K562 (cell line): ENCODE measurements at regions not wholly inside any gene's neighbourhood (a gene's known extent, or its start where the extent isn't known, plus 50 kb on each side); places are given as distances from the start of the nearest gene placed in this dataset.

Experiments used
- ATAC-seq: fragments of 200-7000 bp; cut with Tn5 transposase; 3 replicates; pipeline ENCODE4 v1.9.1; 2020; ENCODE audit warnings: moderate library complexity
- BruUV-seq: library from RNA; stranded (reverse); fragments of 400-500 nt; replicated peaks from 2 replicates; lab custom pipeline; 2021; lab: Mats Ljungman, UMichigan
- CTCF ChIA-PET: fragments of 300-600 bp; formaldehyde crosslinking; extraction: SDS; loops from one replicate; lab custom pipeline; 2021; ENCODE audit warnings: low intra/inter-chr PET ratio; lab: Yijun Ruan, JAX
- POLR2A ChIA-PET: fragments of 300-600, 350-650 bp; sonication (Branson Sonifier 250); formaldehyde crosslinking; extraction: SDS; loops from one replicate; lab custom pipeline; 2021; ENCODE audit warnings: antibody characterized with exemption, inconsistent platforms; lab: Yijun Ruan, JAX
- DNase-seq, 4 experiments: peaks; one replicate each; pipeline versions ENCODE4 v3.0.0 to v3.0.0-alpha.2; 2011 to 2018; ENCODE audit warnings: low spot score in 3 of 4, mixed read lengths in 3 of 4; ENCODE audit errors: extremely low read depth in 1 of 4
- FAIRE-seq: peaks from 2 replicates; lab custom pipeline; 2011; peaks lifted over from hg19 to GRCh38; lab: Jason Lieb, UNC
- H2AFZ ChIP-seq: 2 replicates; pipeline ENCODE4 v1.6.0; 2011; ENCODE audit warnings: low read depth, low read length, control low read depth, inconsistent platforms
- H3K27ac ChIP-seq: fragments of 200-600 bp; 3 replicates; pipeline ENCODE4 v1.8.0; 2011; ENCODE audit warnings: low read depth, mild to moderate bottlenecking, control low read depth, inconsistent platforms, low read length, moderate library complexity, mixed read lengths; ENCODE audit errors: extremely low read depth
- H3K27me3 ChIP-seq, 2 experiments: fragments of 300-600 bp in 1 of 2; 2 replicates in 1 of 2; 3 replicates in 1 of 2; pipeline versions ENCODE4 v1.6.0 to v1.8.0; 2011; ENCODE audit warnings: inconsistent platforms in 2 of 2, low read length in 2 of 2, mild to moderate bottlenecking in 1 of 2, mixed read lengths in 1 of 2, moderate library complexity in 1 of 2; ENCODE audit not compliant: control insufficient read depth in 2 of 2, insufficient read depth in 2 of 2
- H3K36me3 ChIP-seq: fragments of 300-600 bp; 3 replicates; pipeline ENCODE4 v1.8.0; 2011; ENCODE audit warnings: mild to moderate bottlenecking, low read length, inconsistent platforms; ENCODE audit not compliant: control insufficient read depth, insufficient read depth
- H3K4me1 ChIP-seq, 2 experiments: fragments of 200-600 bp in 1 of 2; replicated peaks in 1 of 2; 2 replicates in 1 of 2; 3 replicates in 1 of 2; pipeline versions ENCODE4 v1.5.1 to v1.8.0; 2011; ENCODE audit warnings: inconsistent platforms in 2 of 2, low read length in 2 of 2, mild to moderate bottlenecking in 1 of 2, mixed read lengths in 1 of 2, moderate library complexity in 1 of 2; ENCODE audit not compliant: control insufficient read depth in 2 of 2, insufficient read depth in 2 of 2
- H3K4me2 ChIP-seq: 2 replicates; pipeline ENCODE4 v1.6.1; 2011; ENCODE audit warnings: low read length, control low read depth, inconsistent platforms, mixed read lengths; ENCODE audit not compliant: insufficient read depth
- H3K4me3 ChIP-seq: fragments of 200-600 bp; sonication (generic), shearing (Covaris generic); 2 replicates; pipeline ENCODE4 v1.5.1; 2016; ENCODE audit warnings: control low read depth, inconsistent platforms
- H3K79me2 ChIP-seq: fragments of 200-600 bp; 3 replicates; pipeline ENCODE4 v1.8.0; 2011; ENCODE audit warnings: low read length, inconsistent platforms; ENCODE audit not compliant: control insufficient read depth, insufficient read depth
- H3K9ac ChIP-seq, 2 experiments: 2 replicates each; pipeline versions ENCODE4 v1.6.0 to v1.6.1; 2011; ENCODE audit warnings: low read depth in 2 of 2, low read length in 2 of 2, control low read depth in 1 of 2, inconsistent platforms in 1 of 2, mild to moderate bottlenecking in 1 of 2, mixed read lengths in 1 of 2; ENCODE audit not compliant: insufficient read depth in 1 of 2
- H3K9me1 ChIP-seq: one replicate; pipeline ENCODE4 v1.6.0; 2011; ENCODE audit warnings: inconsistent platforms, mild to moderate bottlenecking, low read length, moderate library complexity; ENCODE audit not compliant: control insufficient read depth, insufficient read depth
- H3K9me3 ChIP-seq: replicated peaks from 2 replicates; pipeline ENCODE4 v1.5.1; 2011; ENCODE audit warnings: low read depth, low read length, inconsistent platforms; ENCODE audit not compliant: control insufficient read depth, insufficient read depth
- H4K20me1 ChIP-seq: replicated peaks from 2 replicates; pipeline ENCODE4 v1.6.1; 2011; ENCODE audit warnings: low read length, inconsistent platforms, mixed read lengths; ENCODE audit not compliant: control insufficient read depth, insufficient read depth
- CBX3 ChIP-seq, 2 experiments: IDR thresholded peaks; 1 replicate in 1 of 2; 2 replicates in 1 of 2; pipeline ENCODE4 v1.6.1; 2012; ENCODE audit warnings: inconsistent platforms in 2 of 2, low read length in 2 of 2, borderline replicate concordance in 1 of 2, control low read depth in 1 of 2
- CREB5 ChIP-seq: fragments of 250-450 bp; sonication (Bioruptor Pico); IDR thresholded peaks from 2 replicates; pipeline ENCODE4 v1.5.0; 2020; ENCODE audit warnings: mild to moderate bottlenecking
- CREBBP ChIP-seq: IDR thresholded peaks from one replicate; pipeline ENCODE4 v1.6.1; 2012; ENCODE audit warnings: low read depth, mild to moderate bottlenecking, control low read depth, inconsistent platforms, low read length
- ETV1 ChIP-seq: fragments of 450-650 bp; conservative IDR thresholded peaks from 2 replicates; pipeline ENCODE4 v1.6.1; 2016; ENCODE audit warnings: missing genetic modification characterization, control low read depth, low read depth, missing compliant biosample characterization
- PHB2 ChIP-seq: fragments of 450-650 bp; IDR thresholded peaks from 2 replicates; pipeline ENCODE4 v1.6.1; 2017; ENCODE audit warnings: low read depth
- PRDM10 ChIP-seq: fragments of 450-650 bp; IDR thresholded peaks from 2 replicates; pipeline ENCODE4 v1.6.1; 2018; ENCODE audit not compliant: partially characterized antibody
- PTRF ChIP-seq: fragments of 450-650 bp; IDR thresholded peaks from 2 replicates; pipeline ENCODE4 v1.6.1; 2016; ENCODE audit warnings: mild to moderate bottlenecking, missing genetic modification characterization, missing compliant biosample characterization
- SAFB ChIP-seq: fragments of 200-400 bp; formaldehyde crosslinking; IDR thresholded peaks from 2 replicates; pipeline ENCODE4 v1.6.1; 2017; ENCODE audit warnings: low read depth, low read length, borderline replicate concordance
- SMAD4 ChIP-seq: fragments of 250-450 bp; sonication (Bioruptor Pico); conservative IDR thresholded peaks from 2 replicates; pipeline ENCODE4 v1.8.0; 2021; ENCODE audit warnings: inconsistent platforms, mild to moderate bottlenecking, moderate library complexity
- SMC3 ChIP-seq: conservative IDR thresholded peaks from 2 replicates; pipeline ENCODE4 v1.6.1; 2011; ENCODE audit warnings: low read depth, low read length, improper control_type of control experiment; ENCODE audit not compliant: insufficient read depth
- SNIP1 ChIP-seq: fragments of 450-650 bp; IDR thresholded peaks from 2 replicates; pipeline ENCODE4 v1.7.1; 2017; ENCODE audit warnings: low read depth, mild to moderate bottlenecking
- TBL1XR1 ChIP-seq, 2 experiments: IDR thresholded peaks; 2 replicates each; pipeline ENCODE4 v1.6.1; 2012; ENCODE audit warnings: improper control_type of control experiment in 2 of 2, low read length in 2 of 2, mild to moderate bottlenecking in 1 of 2
- TBP ChIP-seq: optimal IDR thresholded peaks from 2 replicates; pipeline ENCODE3; 2011; ENCODE audit warnings: low read depth, low read length, improper control_type of control experiment
- TEAD1 ChIP-seq, 2 experiments: fragments of 450-650 bp in 1 of 2; sonication (generic) in 1 of 2; formaldehyde crosslinking; IDR thresholded peaks; 2 replicates each; pipeline versions ENCODE4 v1.4.0 to v1.8.0; 2020 to 2022; ENCODE audit warnings: mild to moderate bottlenecking in 2 of 2, missing genetic modification reagents in 1 of 2
- U2AF2 ChIP-seq: fragments of 200-400 bp; formaldehyde crosslinking; optimal IDR thresholded peaks from 2 replicates; pipeline ENCODE3; 2017; ENCODE audit warnings: low read depth, mild to moderate bottlenecking, low read length
- WHSC1 ChIP-seq: IDR thresholded peaks from one replicate; pipeline ENCODE4 v1.6.1; 2012; ENCODE audit warnings: low read length, control low read depth, inconsistent platforms
- ZNF766 ChIP-seq: fragments of 200-800 bp; sonication (Bioruptor generic); conservative IDR thresholded peaks from 2 replicates; pipeline ENCODE4 v1.6.1; 2016; ENCODE audit warnings: missing genetic modification characterization, missing compliant biosample characterization
- WGBS: fragments of 100-300 bp; shearing (Covaris generic); methylation state at CpG from one replicate; pipeline ENCODE4 v1.1.6; 2016; ENCODE audit warnings: low coverage, mixed read lengths; ENCODE audit not compliant: insufficient coverage; ENCODE audit errors: missing lambda C conversion rate; 5-methylcytosine and 5-hydroxymethylcytosine counted together
- in situ Hi-C: fragments of 300-500 bp; cut with MboI; formaldehyde crosslinking; loops from 4 replicates; pipeline ENCODE4 v1.15.0; 2018; ENCODE audit warnings: inconsistent platforms, mixed read lengths
- intact Hi-C: fragments of 100-400 bp; cut with micrococcal nuclease; formaldehyde crosslinking; loops from 2 replicates; pipeline ENCODE4 v1.14.2; 2022

- no peaks in the 10 kb centered on the region for H4K20me1 ChIP-seq
- ChIA-PET CTCF (no interaction called here), POLR2A (interaction anchor here (1.7 kb wide), 1 partner anchor 251 kb away, joined by 4 read pairs; the partner anchor contains the start of gene NAMPT)
- H3K9me1 ChIP-seq = no peaks in the 10 kb centered on the region
- no peaks in the 10 kb centered on the region for H3K27me3 ChIP-seq
- BruUV-seq = no TSS peak
- 47% methylated on average over 7 of the region's 7 CpGs for WGBS
- ATAC-seq (peak; percentile 20), FAIRE-seq (no peak), DNase-seq (no peak)
- 0 out of 2 replicates have a peak, but pooled peaks cover 3% of the 10 kb centered on the region for H3K9me3 ChIP-seq
- no peak overlapping the region for H3K27ac ChIP-seq
- peaks cover 0 to 22% of the 10 kb centered on the region in 2 experiments; a peak in 4 of 5 replicates for H3K4me1 ChIP-seq
- no peaks in the 10 kb centered on the region for H3K36me3 ChIP-seq
- no peak overlapping the region for H3K4me3 ChIP-seq
- peak overlapping the region; percentile 1; the same call in 1 of the 2 replicates for H3K4me2 ChIP-seq
- in situ Hi-C loops = loop anchor here (10.0 kb wide), 1 partner anchor 361 kb away; no protein-coding TSS in a partner anchor
- intact Hi-C loops = loop anchor here (10.0 kb wide), 1 partner anchor 251 kb away; the partner anchor contains the start of gene NAMPT
- no peaks in the 10 kb centered on the region for H3K79me2 ChIP-seq
- H3K9ac ChIP-seq = no peak overlapping the region
- H2AFZ ChIP-seq = peak overlapping the region; percentile 22
- TF ChIP-seq ZNF766 (CRISPR knock-in tag) (0 out of 2 replicates have a peak, but pooled peaks have one; percentile 10), ETV1 (tag) (0 out of 2 replicates have a peak, but pooled peaks have one; percentile 38), CREBBP (no peak), TBL1XR1 (IDR thresholded peaks at IDR 0.05; ENCODE audit: low read length in 2 of 2) (0 out of 4 replicates have a peak, but pooled peaks of 1 of the 2 experiments have one; percentile 5), TBP (no peak), SMC3 (no peak), PRDM10 (peak; percentile 15), PTRF (tag) (peak; percentile 47; the same call in 1 of the 2 replicates), CREB5 (CRISPR knock-in tag) (no peak), WHSC1 (peak; percentile 78), TEAD1 (CRISPR knock-in tag; IDR thresholded peaks at IDR 0.05) (0 out of 4 replicates have a peak, but pooled peaks of 1 of the 2 experiments have one; percentile 14), SNIP1 (no peak), PHB2 (no peak), SMAD4 (no peak), U2AF2 (no peak), SAFB (no peak), CBX3 (IDR thresholded peaks at IDR 0.05; ENCODE audit: borderline replicate concordance in 1 of 2, low read length in 2 of 2) (no peak)
Measured at GRCh38 chr7:106535234-106535932, 125.6 kb downstream of the CCDC71L start.
